ENCODE measurements at regions not wholly inside any gene's neighbourhood (a gene's known extent, or its start where the extent isn't known, plus 50 kb on each side); places are given as distances from the start of the nearest gene placed in this dataset.

- H3K27me3 ChIP-seq, result no peaks in the 10 kb centered on the region
- H3K36me3 ChIP-seq, result no peaks in the 10 kb centered on the region
- H3K27ac ChIP-seq, result no peak overlapping the region
- DNase-seq (ENCODE audit: extremely low spot score in 2 of 2), result no peak
- no peaks in the 10 kb centered on the region for H3K4me1 ChIP-seq
- TF ChIP-seq POLR2A (IDR thresholded peaks at IDR 0.05) (no peak), CTCF (IDR thresholded peaks at IDR 0.05) (no peak), POLR2AphosphoS5 (IDR thresholded peaks at IDR 0.05; ENCODE audit: insufficient read depth in 1 of 2, low read depth in 1 of 2) (no peak)
- intact Hi-C loops (cut with DNase I), result no loop called here
- H3K4me3 ChIP-seq, result no peak overlapping the region
- H3K9me3 ChIP-seq, result no peaks in the 10 kb centered on the region
Measured at GRCh38 chr3:104805042-104805441, 561.7 kb upstream of the ALCAM start.

- H3K27ac ChIP-seq, result no peak overlapping the region
- H3K9me3 ChIP-seq, result no peaks in the 10 kb centered on the region
- H3K4me1 ChIP-seq, result no peaks in the 10 kb centered on the region
- H3K4me3 ChIP-seq, result no peak overlapping the region
- intact Hi-C loops (cut with DNase I), result no loop called here
- no peak for TF ChIP-seq POLR2A (IDR thresholded peaks at IDR 0.05)
- TF ChIP-seq POLR2AphosphoS5 (IDR thresholded peaks at IDR 0.05; ENCODE audit: insufficient read depth in 1 of 2, low read depth in 1 of 2), result no peak
- no peaks in the 10 kb centered on the region for H3K36me3 ChIP-seq
- DNase-seq (ENCODE audit: extremely low spot score in 2 of 2), result no peak
- H3K27me3 ChIP-seq, result no peaks in the 10 kb centered on the region
Measured at GRCh38 chr3:104805508-104805907, 561.2 kb upstream of the ALCAM start.

- DNase-seq (ENCODE audit: extremely low spot score in 2 of 2), result no peak
- TF ChIP-seq POLR2A (IDR thresholded peaks at IDR 0.05) (no peak), POLR2AphosphoS5 (IDR thresholded peaks at IDR 0.05; ENCODE audit: insufficient read depth in 1 of 2, low read depth in 1 of 2) (no peak), CTCF (IDR thresholded peaks at IDR 0.05) (no peak)
- intact Hi-C loops (cut with DNase I), result no loop called here
- Histone ChIP-seq H3K4me1 (no peaks in the 10 kb centered on the region), H3K4me3 (no peak overlapping the region), H3K27ac (no peak overlapping the region), H3K36me3 (no peaks in the 10 kb centered on the region), H3K27me3 (no peaks in the 10 kb centered on the region), H3K9me3 (no peaks in the 10 kb centered on the region)
Measured at GRCh38 chr3:104810896-104811295, 555.8 kb upstream of the ALCAM start.

GRCh38 chr3:104816008-104816407, 550.7 kb upstream of the ALCAM start:
- no peak for DNase-seq (ENCODE audit: extremely low spot score in 2 of 2)
- no peaks in the 10 kb centered on the region for H3K4me1 ChIP-seq
- H3K27me3 ChIP-seq, result no peaks in the 10 kb centered on the region
- TF ChIP-seq CTCF (IDR thresholded peaks at IDR 0.05) (no peak), POLR2AphosphoS5 (IDR thresholded peaks at IDR 0.05; ENCODE audit: insufficient read depth in 1 of 2, low read depth in 1 of 2) (no peak), POLR2A (IDR thresholded peaks at IDR 0.05) (no peak)
- H3K4me3 ChIP-seq, result no peak overlapping the region
- H3K9me3 ChIP-seq, result no peaks in the 10 kb centered on the region
- intact Hi-C loops (cut with DNase I), result no loop called here
- H3K36me3 ChIP-seq, result no peaks in the 10 kb centered on the region
- no peak overlapping the region for H3K27ac ChIP-seq

- TF ChIP-seq POLR2A (IDR thresholded peaks at IDR 0.05) (no peak), POLR2AphosphoS5 (IDR thresholded peaks at IDR 0.05; ENCODE audit: insufficient read depth in 1 of 2, low read depth in 1 of 2) (no peak), CTCF (IDR thresholded peaks at IDR 0.05) (no peak)
- intact Hi-C loops (cut with DNase I), result no loop called here
- H3K27ac ChIP-seq, result no peak overlapping the region
Measured at GRCh38 chr3:104816716-104817115, 550.0 kb upstream of the ALCAM start.

GRCh38 chr3:104819333-104819732, 547.4 kb upstream of the ALCAM start:
- Histone ChIP-seq H3K27ac (no peak overlapping the region), H3K4me3 (no peak overlapping the region), H3K4me1 (no peaks in the 10 kb centered on the region), H3K27me3 (no peaks in the 10 kb centered on the region), H3K9me3 (no peaks in the 10 kb centered on the region), H3K36me3 (no peaks in the 10 kb centered on the region)
- DNase-seq (ENCODE audit: extremely low spot score in 2 of 2), result no peak
- intact Hi-C loops (cut with DNase I), result no loop called here
- no peak for TF ChIP-seq POLR2AphosphoS5 (IDR thresholded peaks at IDR 0.05; ENCODE audit: insufficient read depth in 1 of 2, low read depth in 1 of 2)

More at GRCh38 chr3:104816716-104817115, 550.0 kb upstream of the ALCAM start:
- H3K4me1 ChIP-seq, result no peaks in the 10 kb centered on the region
- no peaks in the 10 kb centered on the region for H3K36me3 ChIP-seq
- H3K9me3 ChIP-seq, result no peaks in the 10 kb centered on the region
- no peaks in the 10 kb centered on the region for H3K27me3 ChIP-seq
- H3K4me3 ChIP-seq, result no peak overlapping the region
- DNase-seq (ENCODE audit: extremely low spot score in 2 of 2), result no peak
